Colon (tissue), 2 donors: ENCODE measurements at regions not wholly inside any gene's neighbourhood (a gene's known extent, or its start where the extent isn't known, plus 50 kb on each side); places are given as distances from the start of the nearest gene placed in this dataset.
"Not testable (repeated sequence)": the region's sequence is repeated elsewhere in the genome, so short reads cannot be mapped to it uniquely, and the experiment has no call there.

Experiments used
- FAIRE-seq: peaks from 2 replicates; lab custom pipeline; 2012; peaks lifted over from hg19 to GRCh38; lab: Jason Lieb, UNC
- donor health status: control.
- donor health status: control.

- FAIRE-seq = no peak
Observed at GRCh38 chr3:137116619-137117018, 158.8 kb downstream of the IL20RB start.

- FAIRE-seq = no peak
Observed at GRCh38 chr3:137121704-137122314, 164.0 kb downstream of the IL20RB start.

- no peak for FAIRE-seq
Observed at GRCh38 chr3:137131081-137131480, 173.3 kb downstream of the IL20RB start.

GRCh38 chr3:137134431-137134830 is 176.6 kb downstream of the IL20RB start:
- FAIRE-seq = no peak

GRCh38 chr3:137148406-137148805 is 190.6 kb downstream of the IL20RB start:
- no peak for FAIRE-seq

- FAIRE-seq = no peak
Observed at GRCh38 chr3:137148917-137149316, 191.1 kb downstream of the IL20RB start.

GRCh38 chr3:137150825-137151224 is 193.0 kb downstream of the IL20RB start:
- FAIRE-seq = no peak

GRCh38 chr3:137153046-137153445 is 195.3 kb downstream of the IL20RB start:
- FAIRE-seq = not testable (repeated sequence)

GRCh38 chr3:137163241-137163871 is 205.6 kb downstream of the IL20RB start:
- FAIRE-seq = no peak

- FAIRE-seq = no peak
Observed at GRCh38 chr3:137163958-137164357, 206.2 kb downstream of the IL20RB start.

- FAIRE-seq = no peak
Observed at GRCh38 chr3:137165117-137165806, 207.5 kb downstream of the IL20RB start.

- FAIRE-seq = no peak
Observed at GRCh38 chr3:137171834-137172603, 214.2 kb downstream of the IL20RB start.

GRCh38 chr3:137172728-137173127 is 214.9 kb downstream of the IL20RB start:
- no peak for FAIRE-seq

- FAIRE-seq = no peak
Observed at GRCh38 chr3:137174514-137174913, 216.7 kb downstream of the IL20RB start.

- FAIRE-seq = no peak
Observed at GRCh38 chr3:137180220-137180619, 222.4 kb downstream of the IL20RB start.

- no peak for FAIRE-seq
Observed at GRCh38 chr3:137191133-137191923, 233.5 kb downstream of the IL20RB start.

GRCh38 chr3:137191951-137192350 is 234.2 kb downstream of the IL20RB start:
- FAIRE-seq = no peak

GRCh38 chr3:137194301-137194700 is 236.5 kb downstream of the IL20RB start:
- no peak for FAIRE-seq

GRCh38 chr3:137198374-137198773 is 240.6 kb downstream of the IL20RB start:
- FAIRE-seq = not testable (repeated sequence)

- FAIRE-seq = no peak
Observed at GRCh38 chr3:137199678-137200077, 241.9 kb downstream of the IL20RB start.

GRCh38 chr3:137201066-137201465 is 243.3 kb downstream of the IL20RB start:
- FAIRE-seq = no peak

- FAIRE-seq = no peak
Observed at GRCh38 chr3:137202941-137203340, 245.2 kb downstream of the IL20RB start.
